ENCODE measurements at regions not wholly inside any gene's neighbourhood (a gene's known extent, or its start where the extent isn't known, plus 50 kb on each side); places are given as distances from the start of the nearest gene placed in this dataset.

- TF ChIP-seq CTCF (IDR thresholded peaks at IDR 0.05) (no peak), POLR2AphosphoS5 (IDR thresholded peaks at IDR 0.05) (no peak), POLR2A (IDR thresholded peaks at IDR 0.05) (no peak)
Observed at GRCh38 chr15:91668370-91668769, 185.1 kb upstream of the SLCO3A1 start.
